ENCODE measurements at regions not wholly inside any gene's neighbourhood (a gene's known extent, or its start where the extent isn't known, plus 50 kb on each side); places are given as distances from the start of the nearest gene placed in this dataset.

DNA sequence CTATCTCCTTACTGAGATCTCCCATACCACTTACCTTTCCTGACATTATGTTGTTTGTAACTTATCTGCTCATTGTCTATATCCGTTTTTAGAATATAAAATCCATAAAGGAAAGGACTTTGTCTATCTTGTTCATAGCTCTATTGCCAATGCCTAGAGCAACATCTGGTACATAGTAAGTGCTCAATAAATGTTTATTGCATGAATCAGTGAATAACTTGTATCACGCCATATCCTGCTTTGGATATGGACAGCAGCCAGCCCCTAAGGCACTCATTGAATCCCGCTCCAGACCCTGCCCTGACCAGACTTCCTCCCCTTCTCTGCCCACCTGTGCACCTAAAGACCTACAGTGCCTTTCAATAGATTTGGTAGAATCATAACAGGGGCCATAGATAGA is 298.1 kb upstream of the PLXNA2 start:
- ChIA-PET CTCF (no interaction called here), POLR2A (no interaction called here)
- TF ChIP-seq FOXK2 (IDR thresholded peaks at IDR 0.05) (no peak), HDGF (IDR thresholded peaks at IDR 0.05; ENCODE audit: borderline replicate concordance) (no peak), BHLHE40 (IDR thresholded peaks at IDR 0.05; ENCODE audit: borderline replicate concordance) (no peak), SP1 (IDR thresholded peaks at IDR 0.05) (no peak), L3MBTL2 (conservative IDR thresholded peaks at IDR 0.05) (no peak), ZNF384 (IDR thresholded peaks at IDR 0.05) (no peak), SUZ12 (IDR thresholded peaks at IDR 0.05) (no peak), TARDBP (IDR thresholded peaks at IDR 0.05) (no peak), FOXA1 (IDR thresholded peaks at IDR 0.05) (no peak), FOXM1 (IDR thresholded peaks at IDR 0.05; ENCODE audit: borderline replicate concordance) (no peak), NFRKB (IDR thresholded peaks at IDR 0.05) (no peak), ELF4 (IDR thresholded peaks at IDR 0.05) (no peak), LEF1 (IDR thresholded peaks at IDR 0.05; ENCODE audit: borderline replicate concordance) (no peak), ARNT (IDR thresholded peaks at IDR 0.05) (no peak)
- TF ChIP-seq, protein P1, sequence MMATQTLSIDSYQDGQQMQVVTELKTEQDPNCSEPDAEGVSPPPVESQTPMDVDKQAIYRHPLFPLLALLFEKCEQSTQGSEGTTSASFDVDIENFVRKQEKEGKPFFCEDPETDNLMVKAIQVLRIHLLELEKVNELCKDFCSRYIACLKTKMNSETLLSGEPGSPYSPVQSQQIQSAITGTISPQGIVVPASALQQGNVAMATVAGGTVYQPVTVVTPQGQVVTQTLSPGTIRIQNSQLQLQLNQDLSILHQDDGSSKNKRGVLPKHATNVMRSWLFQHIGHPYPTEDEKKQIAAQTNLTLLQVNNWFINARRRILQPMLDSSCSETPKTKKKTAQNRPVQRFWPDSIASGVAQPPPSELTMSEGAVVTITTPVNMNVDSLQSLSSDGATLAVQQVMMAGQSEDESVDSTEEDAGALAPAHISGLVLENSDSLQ (IDR thresholded peaks at IDR 0.05), result no peak
- no peak for DNase-seq (ENCODE audit: extremely low spot score)

DNA sequence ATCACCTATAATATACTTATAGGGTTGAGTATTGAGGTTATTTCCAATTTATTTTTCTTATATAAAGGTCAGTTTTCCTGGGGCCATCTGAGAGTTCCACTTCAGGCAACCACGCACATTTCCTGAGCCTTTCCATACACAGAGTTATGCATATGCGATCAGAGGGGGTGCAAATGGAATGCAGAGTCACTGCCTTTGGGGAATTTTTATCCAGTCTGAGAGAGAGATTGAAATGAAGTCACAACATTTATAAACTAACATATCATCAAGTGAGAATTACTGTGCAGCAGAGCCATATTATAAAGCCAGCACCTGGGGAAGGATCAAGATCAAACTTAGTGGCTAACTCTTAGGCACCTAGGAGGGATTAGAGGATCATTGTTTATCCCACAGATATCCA is 299.9 kb upstream of the PLXNA2 start:
- no peak for DNase-seq (ENCODE audit: extremely low spot score)
- no peak for TF ChIP-seq BHLHE40 (IDR thresholded peaks at IDR 0.05; ENCODE audit: borderline replicate concordance)
- no peak for TF ChIP-seq FOXM1 (IDR thresholded peaks at IDR 0.05; ENCODE audit: borderline replicate concordance)
- TF ChIP-seq TARDBP (IDR thresholded peaks at IDR 0.05), result no peak
- CTCF ChIA-PET, result interaction anchor here (0.6 kb wide), 1 partner anchor 9 kb away, joined by 3 read pairs; no protein-coding TSS in a partner anchor
- POLR2A ChIA-PET, result no interaction called here

DNA sequence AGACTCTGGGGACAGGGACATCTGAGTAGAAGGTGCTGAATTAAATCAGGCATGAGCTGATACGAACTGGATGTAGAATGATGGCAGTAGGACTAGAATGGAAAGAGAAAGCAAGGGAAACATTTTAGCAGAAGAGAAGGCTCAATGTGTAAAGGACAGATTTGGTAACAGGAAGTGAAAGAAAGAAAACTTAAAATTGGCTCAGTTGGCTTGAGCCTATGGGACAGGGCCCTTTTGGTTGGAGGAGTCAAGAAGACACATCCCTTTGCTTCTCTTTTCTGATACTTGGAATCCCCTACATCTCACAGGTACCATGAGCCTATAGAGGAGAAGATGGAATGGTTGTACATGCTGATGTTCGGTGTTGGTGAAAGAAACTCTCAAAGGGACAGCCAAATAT is 300.6 kb upstream of the PLXNA2 start:
- ChIA-PET POLR2A (no interaction called here), CTCF (no interaction called here)
- no peak for DNase-seq (ENCODE audit: extremely low spot score)
- TF ChIP-seq FOXK2 (IDR thresholded peaks at IDR 0.05), result no peak
- TF ChIP-seq NFRKB (IDR thresholded peaks at IDR 0.05), result no peak
- TF ChIP-seq FOXA1 (IDR thresholded peaks at IDR 0.05), result no peak
- TF ChIP-seq L3MBTL2 (conservative IDR thresholded peaks at IDR 0.05), result no peak
- no peak for TF ChIP-seq ELF4 (IDR thresholded peaks at IDR 0.05)
- TF ChIP-seq, protein P1 (IDR thresholded peaks at IDR 0.05), result no peak
- no peak for TF ChIP-seq ARNT (IDR thresholded peaks at IDR 0.05)

DNA sequence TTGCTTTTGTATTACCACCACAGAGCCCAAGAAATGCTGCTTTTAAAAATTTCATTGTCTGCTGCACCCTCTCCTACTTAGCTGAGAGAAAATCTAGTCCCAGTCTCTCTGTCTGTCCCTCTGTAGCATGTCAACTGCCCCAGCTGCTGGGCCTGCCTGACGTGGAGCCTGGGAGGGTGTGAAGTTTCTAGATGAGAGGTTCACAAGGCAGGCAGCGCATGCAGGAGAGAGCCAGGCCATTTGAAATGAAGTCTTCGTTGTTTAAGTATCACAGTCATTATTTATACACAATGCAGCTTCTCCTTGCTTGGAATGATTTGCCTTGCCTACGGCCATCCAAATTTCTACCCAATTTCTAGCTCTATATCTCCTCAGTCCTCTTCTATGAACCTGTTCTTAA is 306.8 kb upstream of the PLXNA2 start:
- ChIA-PET CTCF (no interaction called here), POLR2A (no interaction called here)
- TF ChIP-seq HDGF (IDR thresholded peaks at IDR 0.05; ENCODE audit: borderline replicate concordance) (no peak), SUZ12 (IDR thresholded peaks at IDR 0.05) (no peak), FOXA1 (IDR thresholded peaks at IDR 0.05) (no peak), LEF1 (IDR thresholded peaks at IDR 0.05; ENCODE audit: borderline replicate concordance) (no peak), ZNF384 (IDR thresholded peaks at IDR 0.05) (no peak), L3MBTL2 (conservative IDR thresholded peaks at IDR 0.05) (no peak), SP1 (IDR thresholded peaks at IDR 0.05) (no peak), ELF4 (IDR thresholded peaks at IDR 0.05) (no peak), TARDBP (IDR thresholded peaks at IDR 0.05) (no peak), FOXK2 (IDR thresholded peaks at IDR 0.05) (no peak)

DNA sequence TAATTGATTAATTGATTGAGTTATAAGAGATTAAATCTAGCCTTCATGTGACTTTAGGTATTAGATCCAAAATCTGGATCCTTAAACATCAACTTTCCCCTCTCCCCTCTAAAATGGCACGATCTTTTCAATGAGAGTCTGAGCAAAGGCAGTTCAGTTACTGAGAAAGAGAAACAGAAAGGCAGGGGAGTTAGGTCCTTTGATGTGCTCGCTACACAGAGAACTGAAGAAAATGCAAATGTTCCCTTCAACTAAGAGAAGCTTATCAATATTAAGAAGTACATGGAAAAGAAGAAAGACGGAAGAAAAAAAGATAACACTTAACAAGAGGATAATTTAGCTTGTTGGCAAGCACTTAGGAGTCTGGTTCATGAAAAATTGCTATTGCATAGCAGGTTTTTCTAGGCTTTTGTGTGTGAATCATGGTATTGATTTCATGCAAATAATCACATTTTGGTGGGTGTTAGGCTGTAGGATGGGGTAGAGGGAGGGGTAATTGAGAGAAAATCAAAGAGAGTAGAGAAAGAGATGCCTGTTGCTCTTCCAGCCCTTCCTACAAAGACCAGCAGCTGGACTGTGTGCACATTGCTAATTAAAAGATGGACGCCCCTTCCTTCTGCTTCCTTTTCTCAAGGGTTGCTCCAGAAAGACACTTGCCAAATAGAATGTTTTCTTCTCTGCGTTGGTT is 307.6 kb upstream of the PLXNA2 start:
- no peak for TF ChIP-seq CTBP1 (IDR thresholded peaks at IDR 0.05; ENCODE audit: borderline replicate concordance)
- no peak for TF ChIP-seq ARNT (IDR thresholded peaks at IDR 0.05)
- no peak for TF ChIP-seq ZNF384 (IDR thresholded peaks at IDR 0.05)
- TF ChIP-seq LEF1 (IDR thresholded peaks at IDR 0.05; ENCODE audit: borderline replicate concordance), result no peak
- no peak for TF ChIP-seq SUZ12 (IDR thresholded peaks at IDR 0.05)
- TF ChIP-seq FOXK2 (IDR thresholded peaks at IDR 0.05), result no peak
- TF ChIP-seq, protein P1 (IDR thresholded peaks at IDR 0.05), result no peak
- TF ChIP-seq ELF4 (IDR thresholded peaks at IDR 0.05), result no peak
- no peak for TF ChIP-seq FOXA1 (IDR thresholded peaks at IDR 0.05)
- TF ChIP-seq FOXM1 (IDR thresholded peaks at IDR 0.05; ENCODE audit: borderline replicate concordance), result no peak
- no peak for TF ChIP-seq SP1 (IDR thresholded peaks at IDR 0.05)
- no peak for TF ChIP-seq TARDBP (IDR thresholded peaks at IDR 0.05)
- no peak for TF ChIP-seq L3MBTL2 (conservative IDR thresholded peaks at IDR 0.05)
- TF ChIP-seq NFRKB (IDR thresholded peaks at IDR 0.05), result no peak
- no peak for DNase-seq (ENCODE audit: extremely low spot score)
- CTCF ChIA-PET, result no interaction called here
- POLR2A ChIA-PET, result no interaction called here

More for the DNA sequence above, 306.8 kb upstream of the PLXNA2 start:
- no peak for DNase-seq (ENCODE audit: extremely low spot score)

DNA sequence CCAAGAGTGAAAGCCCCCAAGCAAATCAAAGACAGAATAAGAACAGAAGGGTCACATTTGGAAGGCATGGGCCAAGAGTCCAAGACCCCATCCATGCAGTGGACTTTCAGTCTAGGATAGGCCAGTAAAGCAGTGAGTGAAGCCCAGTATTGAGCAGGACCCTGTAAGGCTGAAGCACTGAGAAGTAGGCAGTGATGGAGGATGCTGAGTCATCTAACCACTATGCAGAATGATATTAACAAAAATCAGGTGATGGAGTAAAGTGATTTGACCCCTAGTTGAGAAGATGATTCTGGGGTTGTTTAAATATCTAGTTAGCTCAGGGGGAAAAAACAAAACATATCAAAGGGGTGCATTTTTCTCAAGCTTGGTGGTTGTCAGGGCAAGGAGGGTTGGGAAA is 308.7 kb upstream of the PLXNA2 start:
- DNase-seq (ENCODE audit: extremely low spot score), result no peak
- ChIA-PET POLR2A (no interaction called here), CTCF (interaction anchor here (0.6 kb wide), 1 partner anchor 9 kb away, joined by 3 read pairs; no protein-coding TSS in a partner anchor)
- TF ChIP-seq ELF4 (IDR thresholded peaks at IDR 0.05), result no peak
- TF ChIP-seq SP1 (IDR thresholded peaks at IDR 0.05), result no peak
- no peak for TF ChIP-seq ZNF384 (IDR thresholded peaks at IDR 0.05)
- TF ChIP-seq, protein P1 (IDR thresholded peaks at IDR 0.05), result no peak
- TF ChIP-seq SUZ12 (IDR thresholded peaks at IDR 0.05), result no peak
- TF ChIP-seq CTBP1 (IDR thresholded peaks at IDR 0.05; ENCODE audit: borderline replicate concordance), result no peak
- TF ChIP-seq FOXK2 (IDR thresholded peaks at IDR 0.05), result no peak
- no peak for TF ChIP-seq FOXA1 (IDR thresholded peaks at IDR 0.05)
- no peak for TF ChIP-seq HDGF (IDR thresholded peaks at IDR 0.05; ENCODE audit: borderline replicate concordance)
- no peak for TF ChIP-seq ARNT (IDR thresholded peaks at IDR 0.05)
- TF ChIP-seq FOXM1 (IDR thresholded peaks at IDR 0.05; ENCODE audit: borderline replicate concordance), result no peak
